NCI-H1105 treated with DMSO at 0.1 percent for 48 hours (cell line): ENCODE measurements at regions not wholly inside any gene's neighbourhood (a gene's known extent, or its start where the extent isn't known, plus 50 kb on each side); places are given as distances from the start of the nearest gene placed in this dataset.

ENCODE experiments used
- DNase-seq: peaks from one replicate; lab custom pipeline; 2025; lab: John Stamatoyannopoulos, UW

GRCh38 chr5:164687391-164687790 lies 1182.0 kb downstream of the MAT2B start:
- DNase-seq: no peak

GRCh38 chr5:164688437-164688836 lies 1183.0 kb downstream of the MAT2B start:
- no peak for DNase-seq

GRCh38 chr5:164708831-164709230 lies 1203.4 kb downstream of the MAT2B start:
- DNase-seq: no peak

- no peak for DNase-seq
Measured at GRCh38 chr5:164713682-164714081, 1208.3 kb downstream of the MAT2B start.

DNA sequence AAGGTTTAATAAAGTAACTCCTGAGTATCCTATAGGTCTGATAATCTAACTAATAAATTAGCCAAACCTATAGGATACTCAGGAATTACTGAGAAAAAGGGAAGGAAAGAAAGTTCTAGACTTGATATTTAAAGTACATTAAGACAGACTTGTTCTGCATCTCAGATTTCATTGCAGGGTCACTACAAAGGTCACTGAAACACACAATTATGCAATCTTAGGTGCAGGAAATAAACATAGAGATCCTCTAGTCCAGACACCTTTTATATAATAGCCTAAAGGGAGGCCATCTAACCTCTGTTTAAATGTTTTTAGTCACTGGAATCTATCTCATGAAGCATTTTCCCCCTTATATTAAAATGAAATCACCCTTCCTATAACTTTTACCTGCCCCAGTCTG lies 1215.7 kb downstream of the MAT2B start:
- DNase-seq: no peak

GRCh38 chr5:164721656-164722055 lies 1216.2 kb downstream of the MAT2B start:
- DNase-seq: no peak

DNA sequence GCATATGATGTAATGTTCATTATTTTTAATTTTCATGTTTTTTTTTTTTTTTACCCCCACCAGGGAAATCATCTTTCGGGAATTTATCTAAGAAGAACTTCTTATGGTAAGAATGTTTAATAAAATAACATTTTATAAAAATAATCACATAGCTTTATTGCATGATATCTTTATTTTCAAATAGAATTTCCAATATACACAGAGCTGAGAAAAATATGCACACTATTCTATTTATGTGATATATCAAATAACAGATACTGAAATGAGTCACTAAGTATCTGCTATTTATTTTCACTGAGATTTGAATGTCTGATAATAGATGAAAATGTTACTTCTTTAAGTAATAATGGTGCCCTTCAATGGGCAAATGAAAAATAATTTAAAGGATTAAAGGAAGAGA lies 1217.3 kb downstream of the MAT2B start:
- DNase-seq: no peak

DNA sequence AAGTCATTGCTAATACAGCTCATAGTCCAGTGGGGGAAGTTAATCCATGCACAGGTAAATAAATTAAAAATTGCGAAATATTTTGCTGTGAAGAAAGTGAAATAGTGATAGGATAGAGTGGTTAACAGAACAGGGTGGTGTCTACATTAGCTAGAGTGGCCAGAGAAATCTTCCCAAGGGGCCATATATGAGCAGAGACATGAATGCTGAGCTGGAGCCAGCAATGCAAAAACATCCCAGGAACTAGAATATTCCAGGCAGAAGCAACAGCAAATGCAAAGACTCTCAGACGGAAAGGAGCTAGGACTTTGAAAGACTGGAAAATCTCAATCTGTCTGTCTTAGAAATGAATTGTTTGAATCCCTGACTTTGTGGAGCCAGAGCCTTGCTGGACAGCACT lies 1221.6 kb downstream of the MAT2B start:
- DNase-seq: no peak

GRCh38 chr5:164728733-164729132 lies 1223.3 kb downstream of the MAT2B start:
- DNase-seq: no peak

DNA sequence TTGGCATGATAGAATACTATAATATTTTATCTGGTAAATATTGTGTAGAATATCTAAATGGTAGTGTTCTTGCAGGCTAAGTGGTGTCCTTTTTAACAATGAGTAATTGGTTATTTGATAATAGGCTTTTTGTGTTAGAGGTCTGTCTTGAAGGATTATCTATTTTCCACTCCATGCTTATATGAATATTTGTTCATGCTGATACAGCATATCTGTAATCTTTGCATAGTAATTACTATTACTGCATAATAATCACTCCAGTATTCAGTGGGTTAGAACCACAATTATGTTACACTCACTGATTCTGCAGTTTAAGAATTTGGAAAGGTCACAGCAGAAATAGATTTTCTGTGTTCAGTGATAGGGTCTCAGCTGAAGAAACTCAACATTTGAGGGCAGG lies 1229.9 kb downstream of the MAT2B start:
- no peak for DNase-seq

GRCh38 chr5:164741376-164741775 lies 1236.0 kb downstream of the MAT2B start:
- no peak for DNase-seq

- DNase-seq: no peak
Measured at GRCh38 chr5:164742025-164742424, 1236.6 kb downstream of the MAT2B start.

DNA sequence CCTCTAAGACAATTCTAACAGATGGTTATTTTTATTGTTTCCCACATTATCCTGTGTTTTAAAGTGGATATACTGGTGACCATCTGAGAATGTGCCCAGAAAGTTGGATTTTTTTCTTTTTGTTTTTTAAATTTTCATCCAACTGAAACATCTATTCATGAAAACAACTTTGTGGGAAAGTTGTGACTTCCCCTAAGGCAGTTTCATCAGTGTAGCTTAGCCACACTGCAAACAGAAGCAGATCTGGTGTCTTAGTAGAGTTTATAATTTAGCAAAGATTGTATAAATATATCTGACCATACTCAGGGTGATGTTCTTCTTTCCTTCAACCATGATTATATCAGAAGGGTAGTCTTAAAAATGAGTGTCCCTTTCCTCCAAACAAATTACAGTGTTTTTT lies 1241.3 kb downstream of the MAT2B start:
- no peak for DNase-seq

DNA sequence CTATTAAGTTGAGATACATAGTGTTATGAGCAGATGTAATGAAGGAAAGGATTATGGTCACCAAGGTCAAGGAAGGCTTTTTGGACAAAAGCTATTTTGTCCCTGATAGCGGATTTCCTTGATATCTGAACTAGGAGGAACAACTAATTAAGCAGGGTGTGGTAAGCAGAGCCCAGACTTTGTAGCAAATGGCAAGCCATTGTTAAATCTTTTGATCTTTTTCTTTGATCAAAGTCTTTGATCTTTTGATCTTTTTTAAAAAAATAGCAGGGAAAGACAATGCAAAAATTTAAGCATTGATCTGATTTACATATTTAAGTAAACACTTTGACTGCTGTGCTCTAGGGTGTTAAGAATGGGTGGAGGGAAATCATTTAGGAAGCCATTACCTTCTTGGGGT lies 1242.0 kb downstream of the MAT2B start:
- no peak for DNase-seq

DNA sequence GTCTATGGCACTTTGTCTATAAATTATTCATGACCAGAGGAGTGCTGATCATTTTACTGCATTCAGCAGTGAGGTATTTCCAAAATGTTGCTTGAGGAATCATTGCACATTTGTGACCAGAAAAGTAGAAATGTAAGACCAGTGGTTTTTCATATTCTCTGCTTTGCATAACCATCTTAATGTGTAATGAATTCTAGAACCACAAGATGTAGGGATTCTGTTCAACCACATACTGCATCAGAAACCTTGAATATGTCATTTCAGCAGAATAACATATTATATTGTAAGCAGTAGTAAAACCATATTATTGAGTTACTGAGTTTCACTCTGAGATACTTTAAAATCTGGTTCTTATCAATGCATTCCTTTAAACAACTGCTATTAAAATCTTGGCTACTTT lies 1243.4 kb downstream of the MAT2B start:
- no peak for DNase-seq

DNA sequence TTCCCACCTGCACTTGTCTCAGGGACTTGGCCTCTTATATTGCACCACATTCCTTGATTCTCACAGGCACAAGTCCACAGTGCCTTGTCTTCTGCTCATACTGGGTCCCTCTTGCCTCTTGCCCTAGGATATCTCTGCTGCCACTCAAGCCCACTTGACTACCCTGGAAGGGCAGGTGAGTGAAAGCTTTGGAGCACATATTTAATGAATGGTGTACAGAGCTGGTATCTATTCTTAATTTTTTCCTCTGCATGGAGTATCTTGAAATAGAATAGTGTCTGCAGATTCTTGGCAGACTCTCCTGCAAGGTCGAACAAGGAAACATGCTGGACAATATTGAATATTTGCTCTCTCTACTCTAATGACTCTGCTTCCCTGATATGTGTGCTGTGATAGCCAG lies 1248.0 kb downstream of the MAT2B start:
- DNase-seq: no peak

- DNase-seq: no peak
Measured at GRCh38 chr5:164763206-164763605, 1257.8 kb downstream of the MAT2B start.

GRCh38 chr5:164772122-164772521 lies 1266.7 kb downstream of the MAT2B start:
- no peak for DNase-seq

DNA sequence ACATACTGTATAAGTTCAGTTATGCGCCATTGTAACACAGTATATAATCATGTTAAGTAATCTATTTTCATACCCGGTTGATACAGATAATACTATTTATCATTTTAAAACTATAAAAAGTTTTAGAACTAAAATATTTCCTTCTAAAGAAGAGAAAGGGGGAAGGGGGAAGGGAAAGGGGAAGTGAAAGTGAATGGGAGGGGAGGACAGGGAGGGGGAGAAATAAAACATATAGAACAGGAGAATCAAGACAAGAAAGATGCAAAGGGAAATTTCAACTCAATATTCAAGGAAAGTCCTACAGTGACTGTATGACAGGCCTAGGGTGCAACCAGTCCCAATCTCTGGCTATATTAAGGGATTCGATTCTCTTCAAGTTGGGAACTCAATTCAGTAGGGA lies 1278.8 kb downstream of the MAT2B start:
- DNase-seq: no peak

GRCh38 chr5:164798110-164798509 lies 1292.7 kb downstream of the MAT2B start:
- no peak for DNase-seq

GRCh38 chr5:164799391-164799790 lies 1294.0 kb downstream of the MAT2B start:
- DNase-seq: no peak

- no peak for DNase-seq
Measured at GRCh38 chr5:164801910-164802309, 1296.5 kb downstream of the MAT2B start.

DNA sequence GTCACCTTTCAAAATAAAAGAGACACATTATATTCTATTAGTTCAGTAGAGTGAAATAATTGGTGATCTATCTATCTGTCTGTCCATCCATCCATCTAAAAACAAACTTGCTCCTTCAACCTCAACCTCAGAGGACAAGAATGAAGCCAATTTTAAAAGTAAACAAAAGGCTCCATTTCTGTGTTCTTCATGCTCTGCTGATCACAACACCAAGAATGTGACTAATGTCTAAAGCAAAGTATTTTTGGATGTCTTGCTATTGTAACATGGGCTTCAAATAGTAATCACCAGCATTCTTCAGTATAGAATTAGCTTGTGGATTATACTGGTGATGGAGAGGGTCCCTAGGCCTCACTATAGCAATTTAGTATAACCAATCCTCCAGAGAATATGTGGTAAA lies 1304.4 kb downstream of the MAT2B start:
- DNase-seq: no peak

- DNase-seq: no peak
Measured at GRCh38 chr5:164818445-164818844, 1313.0 kb downstream of the MAT2B start.

GRCh38 chr5:164824671-164825070 lies 1319.3 kb downstream of the MAT2B start:
- no peak for DNase-seq
